Calu3 (cell line): ENCODE measurements at regions not wholly inside any gene's neighbourhood (a gene's known extent, or its start where the extent isn't known, plus 50 kb on each side); places are given as distances from the start of the nearest gene placed in this dataset.
"Not testable (repeated sequence)": the region's sequence is repeated elsewhere in the genome, so short reads cannot be mapped to it uniquely, and the experiment has no call there.

Source experiments
- BruUV-seq: library from RNA; stranded (reverse); fragments of 400-500 nt; replicated peaks from 2 replicates; lab custom pipeline; 2021; lab: Mats Ljungman, UMichigan
- CTCF ChIA-PET: fragments of 300-600 bp; sonication (Branson Sonifier 250); formaldehyde crosslinking; loops from one replicate; lab custom pipeline; 2022; ENCODE audit warnings: antibody characterized with exemption; lab: Charles Lee
- DNase-seq: peaks from one replicate; pipeline ENCODE4 v3.0.0; 2022
- H3K27ac Mint-ChIP-seq: one replicate; pipeline ENCODE4 v1.8.0; 2022; ENCODE audit warnings: mixed read lengths; ENCODE audit not compliant: unreplicated experiment
- H3K27me3 Mint-ChIP-seq: one replicate; pipeline ENCODE4 v1.8.0; 2022; ENCODE audit warnings: mixed read lengths; ENCODE audit not compliant: unreplicated experiment
- H3K36me3 Mint-ChIP-seq: one replicate; pipeline ENCODE4 v1.8.0; 2022; ENCODE audit warnings: mild to moderate bottlenecking, moderate library complexity, mixed read lengths; ENCODE audit not compliant: insufficient read depth, unreplicated experiment
- H3K4me1 Mint-ChIP-seq: one replicate; pipeline ENCODE4 v1.8.0; 2022; ENCODE audit warnings: mild to moderate bottlenecking, low read depth, mixed read lengths; ENCODE audit not compliant: unreplicated experiment
- H3K4me3 Mint-ChIP-seq: one replicate; pipeline ENCODE4 v1.8.0; 2022; ENCODE audit warnings: mild to moderate bottlenecking, low read depth, moderate library complexity, mixed read lengths; ENCODE audit not compliant: unreplicated experiment
- H3K9me3 Mint-ChIP-seq: one replicate; pipeline ENCODE4 v1.8.0; 2022; ENCODE audit warnings: low read depth, mixed read lengths; ENCODE audit not compliant: unreplicated experiment
- CTCF ChIP-seq: fragments of 200-600 bp; IDR thresholded peaks from one replicate; pipeline ENCODE4 v1.8.0; 2022; ENCODE audit warnings: antibody characterized with exemption; ENCODE audit not compliant: unreplicated experiment
- intact Hi-C: fragments of 100-400 bp; cut with micrococcal nuclease; formaldehyde crosslinking; loops from one replicate; pipeline ENCODE4 v1.10.0; 2022; ENCODE audit not compliant: unreplicated experiment

DNA sequence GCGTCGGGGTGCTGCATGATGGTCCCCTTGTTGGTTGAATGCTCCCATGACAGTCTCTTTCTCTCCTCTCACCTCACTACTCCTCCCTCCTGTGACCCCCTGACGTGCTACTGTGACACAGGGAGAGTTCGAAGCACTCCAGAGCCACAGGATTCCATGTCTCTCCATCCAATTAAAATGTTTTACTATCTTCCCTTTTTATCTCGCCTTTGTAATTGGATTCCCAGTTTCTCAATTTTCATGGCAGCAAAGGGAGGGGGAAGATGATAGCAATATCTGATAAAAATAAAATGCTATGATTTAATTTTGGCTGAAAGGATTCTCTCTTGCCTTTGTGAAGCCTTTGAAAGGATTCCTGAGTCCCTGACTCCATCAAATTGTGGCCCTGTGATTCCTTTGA is 271.9 kb upstream of the SLC14A2 start:
- H3K4me1 Mint-ChIP-seq = peaks cover 17% of the 10 kb centered on the region
- no peak overlapping the region for H3K27ac Mint-ChIP-seq
- H3K4me3 Mint-ChIP-seq = no peak overlapping the region
- H3K27me3 Mint-ChIP-seq = no peaks in the 10 kb centered on the region
- BruUV-seq = no TSS peak
- no peaks in the 10 kb centered on the region for H3K36me3 Mint-ChIP-seq
- no peak for TF ChIP-seq CTCF
- intact Hi-C loops = no loop called here
- H3K9me3 Mint-ChIP-seq = no peaks in the 10 kb centered on the region
- CTCF ChIA-PET = no interaction called here
- DNase-seq = no peak

DNA sequence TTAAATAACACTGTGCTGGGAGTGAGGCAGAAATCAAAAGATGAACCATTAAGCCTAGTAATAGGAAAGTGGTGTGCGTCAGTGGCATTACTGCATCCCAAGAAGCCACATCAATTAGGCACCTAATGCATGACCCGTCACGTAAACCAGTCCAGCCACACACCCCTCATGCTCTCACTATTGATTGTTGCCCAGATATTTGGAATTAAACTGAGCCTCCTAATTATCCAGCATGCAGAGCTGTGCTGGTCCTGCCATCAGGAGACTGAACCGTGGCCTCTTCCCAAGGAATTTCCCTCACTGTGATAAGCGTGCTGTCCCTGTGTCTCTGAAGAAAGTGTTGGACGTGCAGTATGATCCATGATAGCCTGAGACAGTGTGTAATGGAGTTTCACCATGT is 270.6 kb upstream of the SLC14A2 start:
- DNase-seq, H3K4me1 Mint-ChIP-seq, CTCF ChIA-PET, H3K9me3 Mint-ChIP-seq, H3K27ac Mint-ChIP-seq, H3K36me3 Mint-ChIP-seq, intact Hi-C loops, H3K4me3 Mint-ChIP-seq, H3K27me3 Mint-ChIP-seq, BruUV-seq: not testable (repeated sequence)

DNA sequence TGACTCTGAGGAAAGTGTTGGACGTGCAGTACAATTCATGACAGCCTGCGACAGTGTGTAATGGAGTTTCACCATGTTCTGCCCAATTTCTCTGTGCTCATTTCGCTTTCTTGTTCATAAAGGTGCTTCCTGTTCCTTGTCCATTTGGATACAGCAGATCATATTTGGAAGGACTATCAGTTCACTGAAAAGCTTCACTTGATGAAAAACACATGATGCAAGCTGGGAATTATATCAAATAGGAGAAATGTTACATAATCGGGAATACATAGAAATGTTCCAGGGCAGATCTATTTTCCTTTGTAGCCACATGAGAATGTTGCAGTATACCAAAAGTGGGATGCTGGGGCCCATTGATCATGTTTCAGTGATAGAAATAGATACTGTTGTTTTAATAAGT is 266.3 kb upstream of the SLC14A2 start:
- H3K27me3 Mint-ChIP-seq = no peaks in the 10 kb centered on the region
- no peak for TF ChIP-seq CTCF
- H3K36me3 Mint-ChIP-seq = no peaks in the 10 kb centered on the region
- peaks cover 18% of the 10 kb centered on the region for H3K4me1 Mint-ChIP-seq
- H3K9me3 Mint-ChIP-seq = no peaks in the 10 kb centered on the region
- DNase-seq = no peak
- no TSS peak for BruUV-seq
- H3K4me3 Mint-ChIP-seq = no peak overlapping the region
- intact Hi-C loops = no loop called here
- CTCF ChIA-PET = no interaction called here
- H3K27ac Mint-ChIP-seq = no peak overlapping the region

DNA sequence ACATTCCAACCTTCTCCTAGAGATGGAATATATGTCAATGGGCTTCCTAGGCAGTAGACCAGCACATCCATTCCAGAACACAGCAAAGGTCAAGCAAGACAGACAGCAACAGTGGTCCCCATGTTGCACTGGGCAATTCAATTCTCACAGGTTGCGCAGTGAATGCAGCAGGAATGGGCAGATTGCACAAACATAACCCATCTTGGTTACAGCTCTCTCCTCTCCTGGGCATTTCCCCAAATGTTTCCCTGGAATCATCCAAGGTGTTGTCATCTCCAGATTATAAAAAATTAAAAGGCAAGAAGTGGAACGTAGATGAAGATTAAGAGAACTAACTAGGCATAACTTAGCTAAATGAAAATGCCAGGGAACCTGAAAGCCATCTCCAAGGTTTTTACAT is 265.8 kb upstream of the SLC14A2 start:
- Mint-ChIP-seq H3K4me1 (peaks cover 18% of the 10 kb centered on the region), H3K4me3 (no peak overlapping the region), H3K36me3 (no peaks in the 10 kb centered on the region), H3K27me3 (no peaks in the 10 kb centered on the region), H3K27ac (no peak overlapping the region), H3K9me3 (no peaks in the 10 kb centered on the region)
- intact Hi-C loops = no loop called here
- TF ChIP-seq CTCF = no peak
- BruUV-seq = no TSS peak
- CTCF ChIA-PET = no interaction called here
- no peak for DNase-seq

- DNase-seq = no peak
- TF ChIP-seq CTCF = no peak
- Mint-ChIP-seq H3K36me3 (no peaks in the 10 kb centered on the region), H3K9me3 (no peaks in the 10 kb centered on the region), H3K4me1 (peaks cover 18% of the 10 kb centered on the region), H3K27ac (no peak overlapping the region), H3K4me3 (no peak overlapping the region), H3K27me3 (no peaks in the 10 kb centered on the region)
- CTCF ChIA-PET = no interaction called here
- intact Hi-C loops = no loop called here
- no TSS peak for BruUV-seq
Observed at GRCh38 chr18:45350404-45351156, 264.7 kb upstream of the SLC14A2 start.
